ENCODE measurements at regions not wholly inside any gene's neighbourhood (a gene's known extent, or its start where the extent isn't known, plus 50 kb on each side); places are given as distances from the start of the nearest gene placed in this dataset.

- in situ Hi-C loops (cut with MboI; ENCODE audit: low pct_unique_long_range_greater_than_20kb, low sequenced_read_pairs, unreplicated experiment), result no loop called here
- no peak for TF ChIP-seq CTCF (IDR thresholded peaks at IDR 0.05; ENCODE audit: extremely low read depth, insufficient read depth, missing control alignments)
- no peak for DNase-seq (ENCODE audit: low spot score)
Measured at GRCh38 chr14:82431031-82431430, 897.4 kb upstream of the SEL1L start.

GRCh38 chr14:82432301-82433105 is 898.9 kb upstream of the SEL1L start:
- no peak for DNase-seq (ENCODE audit: low spot score)
- no peak for TF ChIP-seq CTCF (IDR thresholded peaks at IDR 0.05; ENCODE audit: extremely low read depth, insufficient read depth, missing control alignments)
- in situ Hi-C loops (cut with MboI; ENCODE audit: low pct_unique_long_range_greater_than_20kb, low sequenced_read_pairs, unreplicated experiment), result no loop called here

GRCh38 chr14:82438436-82438835 is 904.8 kb upstream of the SEL1L start:
- no peak for DNase-seq (ENCODE audit: low spot score)
- no peak for TF ChIP-seq CTCF (IDR thresholded peaks at IDR 0.05; ENCODE audit: extremely low read depth, insufficient read depth, missing control alignments)
- in situ Hi-C loops (cut with MboI; ENCODE audit: low pct_unique_long_range_greater_than_20kb, low sequenced_read_pairs, unreplicated experiment), result no loop called here

GRCh38 chr14:82441270-82441669 is 907.6 kb upstream of the SEL1L start:
- TF ChIP-seq CTCF (IDR thresholded peaks at IDR 0.05; ENCODE audit: extremely low read depth, insufficient read depth, missing control alignments), result no peak
- in situ Hi-C loops (cut with MboI; ENCODE audit: low pct_unique_long_range_greater_than_20kb, low sequenced_read_pairs, unreplicated experiment), result no loop called here
- DNase-seq (ENCODE audit: low spot score), result no peak

GRCh38 chr14:82445810-82446570 is 912.3 kb upstream of the SEL1L start:
- TF ChIP-seq CTCF (IDR thresholded peaks at IDR 0.05; ENCODE audit: extremely low read depth, insufficient read depth, missing control alignments), result no peak
- in situ Hi-C loops (cut with MboI; ENCODE audit: low pct_unique_long_range_greater_than_20kb, low sequenced_read_pairs, unreplicated experiment), result no loop called here
- DNase-seq (ENCODE audit: low spot score), result no peak

- in situ Hi-C loops (cut with MboI; ENCODE audit: low pct_unique_long_range_greater_than_20kb, low sequenced_read_pairs, unreplicated experiment), result no loop called here
- no peak for DNase-seq (ENCODE audit: low spot score)
- TF ChIP-seq CTCF (IDR thresholded peaks at IDR 0.05; ENCODE audit: extremely low read depth, insufficient read depth, missing control alignments), result no peak
Measured at GRCh38 chr14:82447586-82447985, 913.9 kb upstream of the SEL1L start.
